Astrocyte (in vitro differentiated cells and primary cell): ENCODE measurements at regions not wholly inside any gene's neighbourhood (a gene's known extent, or its start where the extent isn't known, plus 50 kb on each side); places are given as distances from the start of the nearest gene placed in this dataset.

Experiments used
- DNase-seq: peaks from one replicate; pipeline ENCODE4 v3.0.0-alpha.2; 2010; ENCODE audit warnings: low read depth
- FAIRE-seq: peaks from 2 replicates; lab custom pipeline; 2011; peaks lifted over from hg19 to GRCh38; lab: Jason Lieb, UNC
- H2AFZ ChIP-seq: 2 replicates; pipeline ENCODE4 v1.6.0; 2012; ENCODE audit warnings: low read depth, low read length, inconsistent platforms
- H3K27ac ChIP-seq: 2 replicates; pipeline ENCODE4 v1.5.1; 2011; ENCODE audit warnings: low read depth, low read length, inconsistent platforms
- H3K27me3 ChIP-seq: 2 replicates; pipeline ENCODE4 v1.6.0; 2011; ENCODE audit warnings: low read length, inconsistent platforms; ENCODE audit not compliant: insufficient read depth
- H3K36me3 ChIP-seq: 2 replicates; pipeline ENCODE4 v1.5.1; 2011; ENCODE audit warnings: low read length, inconsistent platforms; ENCODE audit not compliant: insufficient read depth
- H3K4me1 ChIP-seq: 2 replicates; pipeline ENCODE4 v1.5.1; 2011; ENCODE audit warnings: low read length, inconsistent platforms; ENCODE audit not compliant: insufficient read depth
- H3K4me2 ChIP-seq: 2 replicates; pipeline ENCODE4 v1.6.0; 2012; ENCODE audit warnings: low read length, inconsistent platforms
- H3K4me3 ChIP-seq: 2 replicates; pipeline ENCODE4 v1.5.1; 2011; ENCODE audit warnings: low read depth, mild to moderate bottlenecking, low read length, inconsistent platforms; ENCODE audit not compliant: insufficient read depth
- H3K79me2 ChIP-seq: 2 replicates; pipeline ENCODE4 v1.6.0; 2012; ENCODE audit warnings: mild to moderate bottlenecking, low read length, inconsistent platforms; ENCODE audit not compliant: insufficient read depth
- H3K9ac ChIP-seq: 2 replicates; pipeline ENCODE4 v1.6.0; 2012; ENCODE audit warnings: mild to moderate bottlenecking, low read length, inconsistent platforms
- H3K9me3 ChIP-seq: 2 replicates; pipeline ENCODE4 v1.5.1; 2012; ENCODE audit warnings: low read depth, mild to moderate bottlenecking, low read length, inconsistent platforms; ENCODE audit not compliant: insufficient read depth
- H4K20me1 ChIP-seq: 2 replicates; pipeline ENCODE4 v1.6.0; 2012; ENCODE audit warnings: low read length, inconsistent platforms; ENCODE audit not compliant: insufficient read depth
- H3K27ac Mint-ChIP-seq: one replicate; pipeline ENCODE4 v1.8.0; 2021; ENCODE audit warnings: mild to moderate bottlenecking, mixed read lengths; ENCODE audit not compliant: unreplicated experiment
- H3K27me3 Mint-ChIP-seq: one replicate; pipeline ENCODE4 v1.8.0; 2021; ENCODE audit warnings: low read depth, mixed read lengths; ENCODE audit not compliant: unreplicated experiment
- H3K36me3 Mint-ChIP-seq: one replicate; pipeline ENCODE4 v1.8.0; 2021; ENCODE audit warnings: low read depth, mixed read lengths; ENCODE audit not compliant: unreplicated experiment
- H3K4me1 Mint-ChIP-seq: one replicate; pipeline ENCODE4 v1.8.0; 2021; ENCODE audit warnings: low read depth, mixed read lengths; ENCODE audit not compliant: unreplicated experiment
- H3K4me3 Mint-ChIP-seq: one replicate; pipeline ENCODE4 v1.8.0; 2021; ENCODE audit warnings: mild to moderate bottlenecking, moderate library complexity, mixed read lengths; ENCODE audit not compliant: unreplicated experiment
- H3K9me3 Mint-ChIP-seq: one replicate; pipeline ENCODE4 v1.8.0; 2021; ENCODE audit warnings: mild to moderate bottlenecking, mixed read lengths; ENCODE audit not compliant: unreplicated experiment
- CTCF ChIP-seq: IDR thresholded peaks from 2 replicates; pipeline ENCODE4 v1.5.1; 2011; ENCODE audit warnings: low read depth, mild to moderate bottlenecking, inconsistent platforms, low read length, moderate library complexity; ENCODE audit not compliant: insufficient read depth
- EZH2 ChIP-seq: IDR thresholded peaks from 2 replicates; pipeline ENCODE4 v1.6.1; 2012; ENCODE audit warnings: mild to moderate bottlenecking, low read length, inconsistent platforms; ENCODE audit not compliant: insufficient read depth

GRCh38 chr11:133677387-133677786 is 145.1 kb upstream of the OPCML start:
- TF ChIP-seq EZH2 = no peak
- no peak for TF ChIP-seq CTCF
- Mint-ChIP-seq H3K9me3 (no peaks in the 10 kb centered on the region), H3K4me3 (no peak overlapping the region), H3K36me3 (no peaks in the 10 kb centered on the region), H3K27me3 (peaks cover 15% of the 10 kb centered on the region), H3K27ac (no peak overlapping the region), H3K4me1 (no peaks in the 10 kb centered on the region)
- no peak overlapping the region for H3K4me3 ChIP-seq
- no peaks in the 10 kb centered on the region for H3K27me3 ChIP-seq
- no peak overlapping the region for H3K4me2 ChIP-seq
- no peaks in the 10 kb centered on the region for H3K4me1 ChIP-seq
- no peaks in the 10 kb centered on the region for H3K36me3 ChIP-seq
- no peak for DNase-seq
- H4K20me1 ChIP-seq = no peaks in the 10 kb centered on the region
- no peak for FAIRE-seq
- no peak overlapping the region for H3K27ac ChIP-seq
- H3K79me2 ChIP-seq = no peaks in the 10 kb centered on the region
- peaks cover 2% of the 10 kb centered on the region for H3K9me3 ChIP-seq
- no peak overlapping the region for H3K9ac ChIP-seq
- H2AFZ ChIP-seq = no peak overlapping the region

- Histone ChIP-seq H3K27me3 (no peaks in the 10 kb centered on the region), H3K4me2 (no peak overlapping the region), H3K4me3 (no peak overlapping the region), H3K9ac (no peak overlapping the region), H2AFZ (no peak overlapping the region), H3K27ac (no peak overlapping the region), H3K36me3 (no peaks in the 10 kb centered on the region), H4K20me1 (no peaks in the 10 kb centered on the region), H3K79me2 (no peaks in the 10 kb centered on the region), H3K4me1 (no peaks in the 10 kb centered on the region), H3K9me3 (peaks cover 2% of the 10 kb centered on the region)
- Mint-ChIP-seq H3K27ac (no peak overlapping the region), H3K36me3 (no peaks in the 10 kb centered on the region), H3K27me3 (peaks cover 15% of the 10 kb centered on the region), H3K4me1 (no peaks in the 10 kb centered on the region), H3K9me3 (no peaks in the 10 kb centered on the region), H3K4me3 (no peak overlapping the region)
- DNase-seq (no peak), FAIRE-seq (no peak)
- TF ChIP-seq EZH2 = no peak
- no peak for TF ChIP-seq CTCF
These were observed 144.0 kb upstream of the OPCML start for GRCh38 chr11:133676265-133676664.

GRCh38 chr11:133669371-133670053 is 137.2 kb upstream of the OPCML start:
- H3K36me3 Mint-ChIP-seq = no peaks in the 10 kb centered on the region
- FAIRE-seq (no peak), DNase-seq (no peak)
- no peaks in the 10 kb centered on the region for H3K9me3 Mint-ChIP-seq
- Histone ChIP-seq H2AFZ (no peak overlapping the region), H3K36me3 (no peaks in the 10 kb centered on the region), H4K20me1 (no peaks in the 10 kb centered on the region), H3K4me3 (no peak overlapping the region), H3K4me1 (no peaks in the 10 kb centered on the region), H3K27ac (no peak overlapping the region), H3K4me2 (no peak overlapping the region), H3K9ac (no peak overlapping the region), H3K79me2 (no peaks in the 10 kb centered on the region), H3K9me3 (no peaks in the 10 kb centered on the region), H3K27me3 (no peaks in the 10 kb centered on the region)
- no peak overlapping the region for H3K27ac Mint-ChIP-seq
- TF ChIP-seq CTCF (no peak), EZH2 (no peak)
- H3K4me1 Mint-ChIP-seq = no peaks in the 10 kb centered on the region
- no peak overlapping the region for H3K4me3 Mint-ChIP-seq
- peaks cover 8% of the 10 kb centered on the region for H3K27me3 Mint-ChIP-seq
